DOHH2 (cell line): ENCODE measurements at regions not wholly inside any gene's neighbourhood (a gene's known extent, or its start where the extent isn't known, plus 50 kb on each side); places are given as distances from the start of the nearest gene placed in this dataset.

Experiments used
- H3F3A ChIP-seq: fragments of 200-600 bp; sonication (generic), shearing (Covaris generic); 2 replicates; pipeline ENCODE4 v1.6.0; 2016; ENCODE audit warnings: antibody characterized with exemption, mild to moderate bottlenecking; ENCODE audit not compliant: control insufficient read depth, insufficient read depth
- H3K27ac ChIP-seq: fragments of 200-600 bp; sonication (generic); 2 replicates; pipeline ENCODE4 v1.5.1; 2014; ENCODE audit warnings: low read depth, mild to moderate bottlenecking, low read length, moderate library complexity
- H3K27me3 ChIP-seq: fragments of 200-600 bp; sonication (generic); 2 replicates; pipeline ENCODE4 v1.6.1; 2014; ENCODE audit warnings: mild to moderate bottlenecking, low read length, mixed read lengths; ENCODE audit not compliant: control insufficient read depth
- H3K36me3 ChIP-seq: fragments of 200-600 bp; sonication (generic); 2 replicates; pipeline ENCODE4 v1.6.1; 2014; ENCODE audit warnings: mild to moderate bottlenecking, low read length, moderate library complexity, mixed read lengths; ENCODE audit not compliant: control insufficient read depth
- H3K4me1 ChIP-seq: fragments of 200-600 bp; sonication (generic); 2 replicates; pipeline ENCODE4 v1.6.1; 2014; ENCODE audit warnings: mild to moderate bottlenecking, low read length, mixed read lengths; ENCODE audit not compliant: control insufficient read depth
- H3K4me2 ChIP-seq: fragments of 200-600 bp; sonication (generic); 2 replicates; pipeline ENCODE4 v1.6.0; 2014; ENCODE audit warnings: mild to moderate bottlenecking, low read length, moderate library complexity
- H3K4me3 ChIP-seq: fragments of 200-600 bp; sonication (generic); 2 replicates; pipeline ENCODE4 v1.5.1; 2014; ENCODE audit warnings: mild to moderate bottlenecking, low read length, mixed read lengths
- H3K79me2 ChIP-seq: fragments of 200-600 bp; sonication (generic); 2 replicates; pipeline ENCODE4 v1.6.1; 2014; ENCODE audit warnings: mild to moderate bottlenecking, low read length, mixed read lengths; ENCODE audit not compliant: control insufficient read depth
- H3K9me2 ChIP-seq: fragments of 200-600 bp; sonication (generic); replicated peaks from 2 replicates; pipeline ENCODE4 v1.6.1; 2014; ENCODE audit warnings: mild to moderate bottlenecking, low read length, mixed read lengths; ENCODE audit not compliant: control insufficient read depth
- H3K9me3 ChIP-seq: fragments of 200-600 bp; sonication (generic); 2 replicates; pipeline ENCODE4 v1.6.1; 2014; ENCODE audit warnings: antibody characterized with exemption, low read length, mixed read lengths; ENCODE audit not compliant: control insufficient read depth, insufficient read depth
- H4K20me1 ChIP-seq: fragments of 200-600 bp; sonication (generic); 2 replicates; pipeline ENCODE4 v1.6.0; 2014; ENCODE audit warnings: low read depth, mild to moderate bottlenecking, antibody characterized with exemption, low read length, moderate library complexity; ENCODE audit not compliant: control insufficient read depth, insufficient read depth
- EZH2phosphoT487 ChIP-seq: fragments of 200-600 bp; sonication (generic); IDR thresholded peaks from 2 replicates; pipeline ENCODE4 v1.6.1; 2017; ENCODE audit warnings: borderline replicate concordance, mild to moderate bottlenecking, antibody characterized with exemption, low read length, moderate library complexity, mixed read lengths
- TF ChIP-seq, protein P1 (sequence below): fragments of 200-600 bp; sonication (generic); IDR thresholded peaks from one replicate; pipeline ENCODE4 v1.5.1; 2014; ENCODE audit warnings: antibody characterized with exemption, mild to moderate bottlenecking, low read depth, low read length; ENCODE audit not compliant: poor library complexity, severe bottlenecking

- Histone ChIP-seq H3K9me2 (no peaks in the 10 kb centered on the region), H3K36me3 (no peaks in the 10 kb centered on the region), H3K4me3 (no peak overlapping the region), H3K4me2 (no peak overlapping the region), H3K79me2 (no peaks in the 10 kb centered on the region), H3K27me3 (no peaks in the 10 kb centered on the region), H4K20me1 (no peaks in the 10 kb centered on the region), H3K4me1 (peaks cover 39% of the 10 kb centered on the region), H3F3A (no peaks in the 10 kb centered on the region), H3K27ac (no peak overlapping the region), H3K9me3 (no peaks in the 10 kb centered on the region)
- TF ChIP-seq, protein P1, sequence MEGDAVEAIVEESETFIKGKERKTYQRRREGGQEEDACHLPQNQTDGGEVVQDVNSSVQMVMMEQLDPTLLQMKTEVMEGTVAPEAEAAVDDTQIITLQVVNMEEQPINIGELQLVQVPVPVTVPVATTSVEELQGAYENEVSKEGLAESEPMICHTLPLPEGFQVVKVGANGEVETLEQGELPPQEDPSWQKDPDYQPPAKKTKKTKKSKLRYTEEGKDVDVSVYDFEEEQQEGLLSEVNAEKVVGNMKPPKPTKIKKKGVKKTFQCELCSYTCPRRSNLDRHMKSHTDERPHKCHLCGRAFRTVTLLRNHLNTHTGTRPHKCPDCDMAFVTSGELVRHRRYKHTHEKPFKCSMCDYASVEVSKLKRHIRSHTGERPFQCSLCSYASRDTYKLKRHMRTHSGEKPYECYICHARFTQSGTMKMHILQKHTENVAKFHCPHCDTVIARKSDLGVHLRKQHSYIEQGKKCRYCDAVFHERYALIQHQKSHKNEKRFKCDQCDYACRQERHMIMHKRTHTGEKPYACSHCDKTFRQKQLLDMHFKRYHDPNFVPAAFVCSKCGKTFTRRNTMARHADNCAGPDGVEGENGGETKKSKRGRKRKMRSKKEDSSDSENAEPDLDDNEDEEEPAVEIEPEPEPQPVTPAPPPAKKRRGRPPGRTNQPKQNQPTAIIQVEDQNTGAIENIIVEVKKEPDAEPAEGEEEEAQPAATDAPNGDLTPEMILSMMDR, result no peak
These were observed 86.7 kb upstream of the EED start for GRCh38 chr11:86157797-86158378.

- H3K9me3 ChIP-seq, result no peaks in the 10 kb centered on the region
- peaks cover 37% of the 10 kb centered on the region for H3K4me1 ChIP-seq
- H3K4me3 ChIP-seq, result no peak overlapping the region
- H3K27ac ChIP-seq, result no peak overlapping the region
- TF ChIP-seq, protein P1, result no peak
- no peak for TF ChIP-seq EZH2phosphoT487
- no peaks in the 10 kb centered on the region for H3K9me2 ChIP-seq
- no peak overlapping the region for H3K4me2 ChIP-seq
- no peaks in the 10 kb centered on the region for H3K27me3 ChIP-seq
- no peaks in the 10 kb centered on the region for H3F3A ChIP-seq
- H3K36me3 ChIP-seq, result no peaks in the 10 kb centered on the region
- no peaks in the 10 kb centered on the region for H4K20me1 ChIP-seq
- H3K79me2 ChIP-seq, result no peaks in the 10 kb centered on the region
These were observed 87.6 kb upstream of the PICALM start for GRCh38 chr11:86156397-86156955.

GRCh38 chr11:86155200-86155844 is 86.4 kb upstream of the PICALM start:
- no peak overlapping the region for H3K27ac ChIP-seq
- no peaks in the 10 kb centered on the region for H3K36me3 ChIP-seq
- H3K79me2 ChIP-seq, result no peaks in the 10 kb centered on the region
- TF ChIP-seq, protein P1, result no peak
- no peak for TF ChIP-seq EZH2phosphoT487
- H3K4me3 ChIP-seq, result no peak overlapping the region
- H3F3A ChIP-seq, result no peaks in the 10 kb centered on the region
- peaks cover 26% of the 10 kb centered on the region for H3K4me1 ChIP-seq
- H3K27me3 ChIP-seq, result no peaks in the 10 kb centered on the region
- no peaks in the 10 kb centered on the region for H3K9me3 ChIP-seq
- H3K9me2 ChIP-seq, result no peaks in the 10 kb centered on the region
- H4K20me1 ChIP-seq, result no peaks in the 10 kb centered on the region
- no peak overlapping the region for H3K4me2 ChIP-seq
